SU-DHL-6 (cell line): ENCODE measurements at regions not wholly inside any gene's neighbourhood (a gene's known extent, or its start where the extent isn't known, plus 50 kb on each side); places are given as distances from the start of the nearest gene placed in this dataset.

Experiments
- CTCF ChIP-seq: fragments of 200-600 bp; sonication (generic); IDR thresholded peaks from one replicate; pipeline ENCODE4 v1.5.1; 2017; ENCODE audit warnings: antibody characterized with exemption, mild to moderate bottlenecking, low read length, moderate library complexity; ENCODE audit not compliant: insufficient read depth, poor library complexity, severe bottlenecking
- EZH2phosphoT487 ChIP-seq: fragments of 200-600 bp; sonication (generic), shearing (Covaris generic); conservative IDR thresholded peaks from 2 replicates; pipeline ENCODE4 v1.6.1; 2018; ENCODE audit warnings: mild to moderate bottlenecking, antibody characterized with exemption, low read length, moderate library complexity, mixed read lengths

- TF ChIP-seq CTCF = no peak
- TF ChIP-seq EZH2phosphoT487 = no peak
Observed at GRCh38 chr19:34838753-34839431, 65.9 kb upstream of the ZNF599 start.
